IPS-20b (cell line): ENCODE measurements at regions not wholly inside any gene's neighbourhood (a gene's known extent, or its start where the extent isn't known, plus 50 kb on each side); places are given as distances from the start of the nearest gene placed in this dataset.

ENCODE experiments used
- H3K27ac ChIP-seq: one replicate; pipeline ENCODE4 v1.5.1; 2013; ENCODE audit warnings: low read length
- H3K27me3 ChIP-seq: 2 replicates; pipeline ENCODE4 v1.6.1; 2013; ENCODE audit warnings: mild to moderate bottlenecking, low read length, inconsistent platforms; ENCODE audit not compliant: insufficient read depth
- H3K36me3 ChIP-seq: 2 replicates; pipeline ENCODE4 v1.6.1; 2013; ENCODE audit warnings: low read depth, mild to moderate bottlenecking, inconsistent platforms, low read length, moderate library complexity; ENCODE audit not compliant: insufficient read depth
- H3K4me1 ChIP-seq: 2 replicates; pipeline ENCODE4 v1.6.1; 2013; ENCODE audit warnings: mild to moderate bottlenecking, control low read depth, inconsistent platforms, low read length, moderate library complexity; ENCODE audit not compliant: insufficient read depth
- H3K4me3 ChIP-seq: 2 replicates; pipeline ENCODE4 v1.5.1; 2013; ENCODE audit warnings: mild to moderate bottlenecking, low read length, inconsistent platforms
- H3K9ac ChIP-seq: 2 replicates; pipeline ENCODE4 v1.6.1; 2013; ENCODE audit warnings: low read depth, mild to moderate bottlenecking, inconsistent platforms, low read length, moderate library complexity
- H3K9me3 ChIP-seq: 2 replicates; pipeline ENCODE4 v1.6.1; 2013; ENCODE audit warnings: mild to moderate bottlenecking, low read depth, low read length, inconsistent platforms; ENCODE audit not compliant: insufficient read depth

GRCh38 chr1:55369474-55369873 is 154.3 kb upstream of the USP24 start:
- Histone ChIP-seq H3K27ac (no peak overlapping the region), H3K4me1 (no peaks in the 10 kb centered on the region), H3K36me3 (no peaks in the 10 kb centered on the region), H3K27me3 (no peaks in the 10 kb centered on the region), H3K4me3 (no peak overlapping the region), H3K9ac (no peak overlapping the region), H3K9me3 (no peaks in the 10 kb centered on the region)

- Histone ChIP-seq H3K36me3 (no peaks in the 10 kb centered on the region), H3K27ac (no peak overlapping the region), H3K4me3 (no peak overlapping the region), H3K4me1 (no peaks in the 10 kb centered on the region), H3K9ac (no peak overlapping the region), H3K27me3 (no peaks in the 10 kb centered on the region), H3K9me3 (no peaks in the 10 kb centered on the region)
Measured at GRCh38 chr1:55368698-55369097, 153.5 kb upstream of the USP24 start.

GRCh38 chr1:55367273-55367672 is 152.1 kb upstream of the USP24 start:
- Histone ChIP-seq H3K4me3 (no peak overlapping the region), H3K36me3 (no peaks in the 10 kb centered on the region), H3K27ac (no peak overlapping the region), H3K4me1 (no peaks in the 10 kb centered on the region), H3K9ac (no peak overlapping the region), H3K27me3 (no peaks in the 10 kb centered on the region), H3K9me3 (no peaks in the 10 kb centered on the region)

GRCh38 chr1:55364216-55364615 is 149.1 kb upstream of the USP24 start:
- Histone ChIP-seq H3K4me3 (no peak overlapping the region), H3K36me3 (no peaks in the 10 kb centered on the region), H3K27me3 (no peaks in the 10 kb centered on the region), H3K4me1 (no peaks in the 10 kb centered on the region), H3K27ac (no peak overlapping the region), H3K9me3 (no peaks in the 10 kb centered on the region), H3K9ac (no peak overlapping the region)

GRCh38 chr1:55363268-55363667 is 148.1 kb upstream of the USP24 start:
- H3K9me3 ChIP-seq = no peaks in the 10 kb centered on the region
- H3K36me3 ChIP-seq = no peaks in the 10 kb centered on the region
- no peak overlapping the region for H3K4me3 ChIP-seq
- H3K27me3 ChIP-seq = no peaks in the 10 kb centered on the region
- no peak overlapping the region for H3K27ac ChIP-seq
- no peaks in the 10 kb centered on the region for H3K4me1 ChIP-seq
- no peak overlapping the region for H3K9ac ChIP-seq

- Histone ChIP-seq H3K4me3 (no peak overlapping the region), H3K4me1 (no peaks in the 10 kb centered on the region), H3K36me3 (no peaks in the 10 kb centered on the region), H3K27ac (no peak overlapping the region), H3K9ac (no peak overlapping the region), H3K9me3 (no peaks in the 10 kb centered on the region), H3K27me3 (no peaks in the 10 kb centered on the region)
Measured at GRCh38 chr1:55362558-55362957, 147.4 kb upstream of the USP24 start.

- no peaks in the 10 kb centered on the region for H3K36me3 ChIP-seq
- no peaks in the 10 kb centered on the region for H3K4me1 ChIP-seq
- H3K27ac ChIP-seq = no peak overlapping the region
- H3K27me3 ChIP-seq = no peaks in the 10 kb centered on the region
- no peak overlapping the region for H3K9ac ChIP-seq
- no peaks in the 10 kb centered on the region for H3K9me3 ChIP-seq
- H3K4me3 ChIP-seq = no peak overlapping the region
Measured at GRCh38 chr1:55359611-55360010, 144.4 kb upstream of the USP24 start.

GRCh38 chr1:55358581-55358980 is 143.4 kb upstream of the USP24 start:
- no peaks in the 10 kb centered on the region for H3K36me3 ChIP-seq
- no peaks in the 10 kb centered on the region for H3K4me1 ChIP-seq
- H3K4me3 ChIP-seq = no peak overlapping the region
- no peaks in the 10 kb centered on the region for H3K27me3 ChIP-seq
- H3K9ac ChIP-seq = no peak overlapping the region
- no peaks in the 10 kb centered on the region for H3K9me3 ChIP-seq
- no peak overlapping the region for H3K27ac ChIP-seq

- Histone ChIP-seq H3K4me3 (no peak overlapping the region), H3K27me3 (no peaks in the 10 kb centered on the region), H3K9me3 (no peaks in the 10 kb centered on the region), H3K36me3 (no peaks in the 10 kb centered on the region), H3K27ac (no peak overlapping the region), H3K9ac (no peak overlapping the region), H3K4me1 (no peaks in the 10 kb centered on the region)
Measured at GRCh38 chr1:55355549-55355948, 140.4 kb upstream of the USP24 start.

- H3K36me3 ChIP-seq = no peaks in the 10 kb centered on the region
- H3K9me3 ChIP-seq = no peaks in the 10 kb centered on the region
- H3K4me3 ChIP-seq = no peak overlapping the region
- no peaks in the 10 kb centered on the region for H3K27me3 ChIP-seq
- no peaks in the 10 kb centered on the region for H3K4me1 ChIP-seq
- no peak overlapping the region for H3K9ac ChIP-seq
- no peak overlapping the region for H3K27ac ChIP-seq
Measured at GRCh38 chr1:55353707-55354620, 138.8 kb upstream of the USP24 start.

GRCh38 chr1:55352811-55353180 is 137.6 kb upstream of the USP24 start:
- no peaks in the 10 kb centered on the region for H3K36me3 ChIP-seq
- no peaks in the 10 kb centered on the region for H3K27me3 ChIP-seq
- no peak overlapping the region for H3K9ac ChIP-seq
- H3K4me1 ChIP-seq = no peaks in the 10 kb centered on the region
- no peak overlapping the region for H3K27ac ChIP-seq
- no peaks in the 10 kb centered on the region for H3K9me3 ChIP-seq
- H3K4me3 ChIP-seq = no peak overlapping the region

GRCh38 chr1:55352080-55352810 is 137.1 kb upstream of the USP24 start:
- Histone ChIP-seq H3K27ac (no peak overlapping the region), H3K4me1 (no peaks in the 10 kb centered on the region), H3K9me3 (no peaks in the 10 kb centered on the region), H3K9ac (no peak overlapping the region), H3K27me3 (no peaks in the 10 kb centered on the region), H3K36me3 (no peaks in the 10 kb centered on the region), H3K4me3 (no peak overlapping the region)
